H9 (cell line): ENCODE measurements at regions not wholly inside any gene's neighbourhood (a gene's known extent, or its start where the extent isn't known, plus 50 kb on each side); places are given as distances from the start of the nearest gene placed in this dataset.
"Not testable (repeated sequence)": the region's sequence is repeated elsewhere in the genome, so short reads cannot be mapped to it uniquely, and the experiment has no call there.

Experiments used
- DNase-seq: peaks from one replicate; pipeline ENCODE4 v3.0.0-alpha.2; 2017
- H2AFZ ChIP-seq: one replicate; pipeline ENCODE4 v1.6.1; 2013; ENCODE audit warnings: mild to moderate bottlenecking, low read length, control low read depth, moderate library complexity
- H2AK5ac ChIP-seq: 2 replicates; pipeline ENCODE4 v1.6.1; 2013; ENCODE audit warnings: low read length, control low read depth, mixed read lengths; ENCODE audit not compliant: insufficient read length
- H2BK120ac ChIP-seq: one replicate; pipeline ENCODE4 v1.6.1; 2013; ENCODE audit warnings: low read depth, mild to moderate bottlenecking, low read length, control low read depth, inconsistent platforms; ENCODE audit not compliant: poor library complexity, severe bottlenecking
- H2BK12ac ChIP-seq: 2 replicates; pipeline ENCODE4 v1.6.1; 2013; ENCODE audit warnings: low read length, control low read depth, mixed read lengths, low read depth; ENCODE audit not compliant: insufficient read length
- H2BK15ac ChIP-seq: 2 replicates; pipeline ENCODE4 v1.6.1; 2013; ENCODE audit warnings: low read depth, low read length, control low read depth
- H2BK20ac ChIP-seq: one replicate; pipeline ENCODE4 v1.6.1; 2013; ENCODE audit warnings: low read depth, mild to moderate bottlenecking, low read length, control low read depth, inconsistent platforms; ENCODE audit not compliant: poor library complexity, severe bottlenecking
- H2BK5ac ChIP-seq: 2 replicates; pipeline ENCODE4 v1.6.1; 2013; ENCODE audit warnings: low read length, control low read depth, mixed read lengths; ENCODE audit not compliant: insufficient read length
- H3K14ac ChIP-seq: 2 replicates; pipeline ENCODE4 v1.6.1; 2013; ENCODE audit warnings: low read length, control low read depth; ENCODE audit not compliant: insufficient read depth
- H3K18ac ChIP-seq: 2 replicates; pipeline ENCODE4 v1.6.1; 2013; ENCODE audit warnings: low read depth, mild to moderate bottlenecking, mixed read lengths, low read length, control low read depth; ENCODE audit not compliant: insufficient read length
- H3K23ac ChIP-seq: 2 replicates; pipeline ENCODE4 v1.6.1; 2013; ENCODE audit warnings: low read length, control low read depth, mixed read lengths, low read depth; ENCODE audit not compliant: insufficient read length
- H3K23me2 ChIP-seq: 2 replicates; pipeline ENCODE4 v1.6.1; 2013; ENCODE audit warnings: low read depth, mild to moderate bottlenecking, mixed read lengths, low read length, control low read depth; ENCODE audit not compliant: insufficient read length, poor library complexity, severe bottlenecking
- H3K27ac ChIP-seq: 2 replicates; pipeline ENCODE4 v1.5.1; 2013; ENCODE audit warnings: low read length, control low read depth, mixed read lengths, low read depth; ENCODE audit not compliant: insufficient read length
- H3K27me3 ChIP-seq: 2 replicates; pipeline ENCODE4 v1.6.1; 2013; ENCODE audit warnings: low read length, control low read depth, inconsistent platforms; ENCODE audit not compliant: insufficient read depth
- H3K4ac ChIP-seq: 2 replicates; pipeline ENCODE4 v1.6.1; 2013; ENCODE audit warnings: low read depth, mild to moderate bottlenecking, control low read depth, inconsistent platforms, low read length, moderate library complexity
- H3K4me1 ChIP-seq: 2 replicates; pipeline ENCODE4 v1.6.1; 2013; ENCODE audit warnings: low read length, control low read depth, inconsistent platforms; ENCODE audit not compliant: insufficient read depth
- H3K4me2 ChIP-seq: 2 replicates; pipeline ENCODE4 v1.6.1; 2013; ENCODE audit warnings: low read length, control low read depth, mixed read lengths; ENCODE audit not compliant: insufficient read length, insufficient read depth
- H3K56ac ChIP-seq: 2 replicates; pipeline ENCODE4 v1.6.1; 2013; ENCODE audit warnings: low read depth, mild to moderate bottlenecking, mixed read lengths, low read length, control low read depth; ENCODE audit not compliant: insufficient read length
- H3K79me1 ChIP-seq: 2 replicates; pipeline ENCODE4 v1.6.1; 2013; ENCODE audit warnings: low read depth, mild to moderate bottlenecking, moderate library complexity, low read length, control low read depth, inconsistent platforms; ENCODE audit not compliant: insufficient read depth, poor library complexity, severe bottlenecking
- H3K79me2 ChIP-seq: 2 replicates; pipeline ENCODE4 v1.6.1; 2013; ENCODE audit warnings: low read length, control low read depth, inconsistent platforms; ENCODE audit not compliant: insufficient read depth
- H3K9ac ChIP-seq: 2 replicates; pipeline ENCODE4 v1.6.1; 2013; ENCODE audit warnings: low read length, control low read depth, mixed read lengths; ENCODE audit not compliant: insufficient read length; ENCODE audit errors: extremely low read depth
- H3K9me3 ChIP-seq: one replicate; pipeline ENCODE4 v1.6.1; 2013; ENCODE audit warnings: low read depth, low read length, inconsistent platforms; ENCODE audit not compliant: control insufficient read depth
- H3T11ph ChIP-seq: one replicate; pipeline ENCODE4 v1.6.1; 2013; ENCODE audit warnings: mild to moderate bottlenecking, low read length, control low read depth, inconsistent platforms
- H4K20me1 ChIP-seq: one replicate; pipeline ENCODE4 v1.6.1; 2013; ENCODE audit not compliant: control insufficient read depth, insufficient read length, insufficient read depth
- H4K5ac ChIP-seq: 2 replicates; pipeline ENCODE4 v1.6.1; 2013; ENCODE audit warnings: low read depth, mild to moderate bottlenecking, mixed read lengths, low read length, control low read depth; ENCODE audit not compliant: insufficient read length
- H4K8ac ChIP-seq: replicated peaks from 2 replicates; pipeline ENCODE4 v1.6.1; 2013; ENCODE audit warnings: low read length, control low read depth, mixed read lengths, low read depth; ENCODE audit not compliant: insufficient read length
- H4K91ac ChIP-seq: 2 replicates; pipeline ENCODE4 v1.6.1; 2013; ENCODE audit warnings: low read depth, mild to moderate bottlenecking, moderate library complexity, mixed read lengths, low read length, control low read depth; ENCODE audit not compliant: insufficient read length
- H3K27ac Mint-ChIP-seq, 3 experiments: 2 replicates in 2 of 3; 3 replicates in 1 of 3; pipeline ENCODE4 v1.8.0; 2020 to 2021; ENCODE audit warnings: mixed read lengths in 3 of 3, mild to moderate bottlenecking in 1 of 3, moderate library complexity in 1 of 3
- H3K27me3 Mint-ChIP-seq: 2 replicates; pipeline ENCODE4 v1.8.0; 2021; ENCODE audit warnings: low read depth, mild to moderate bottlenecking, moderate library complexity, mixed read lengths
- H3K36me3 Mint-ChIP-seq, 3 experiments: 2 replicates in 2 of 3; 3 replicates in 1 of 3; pipeline ENCODE4 v1.8.0; 2020 to 2021; ENCODE audit warnings: low read depth in 3 of 3, mixed read lengths in 3 of 3; ENCODE audit not compliant: insufficient read depth in 1 of 3
- H3K4me1 Mint-ChIP-seq, 2 experiments: 2 replicates each; pipeline ENCODE4 v1.8.0; 2020; ENCODE audit warnings: mixed read lengths in 2 of 2
- H3K4me3 Mint-ChIP-seq, 2 experiments: 2 replicates in 1 of 2; 3 replicates in 1 of 2; pipeline ENCODE4 v1.8.0; 2020 to 2021; ENCODE audit warnings: mild to moderate bottlenecking in 2 of 2, mixed read lengths in 2 of 2, moderate library complexity in 1 of 2
- H3K9me3 Mint-ChIP-seq, 2 experiments: 2 replicates in 1 of 2; 3 replicates in 1 of 2; pipeline ENCODE4 v1.8.0; 2020; ENCODE audit warnings: mild to moderate bottlenecking in 2 of 2, mixed read lengths in 2 of 2, moderate library complexity in 1 of 2
- CTCF ChIP-seq: fragments of 200-600 bp; sonication (generic); conservative IDR thresholded peaks from 3 replicates; pipeline ENCODE4 v1.8.0; 2021; ENCODE audit warnings: antibody characterized with exemption, mild to moderate bottlenecking
- WGBS: extraction: QIAGEN DNeasy Blood & Tissue Kit; methylation state at CpG from one replicate; pipeline ENCODE4 v1.1.7; 2013; ENCODE audit warnings: missing lambda C conversion rate, low lambda C conversion rate, mixed read lengths; ENCODE audit not compliant: insufficient read length; ENCODE audit errors: extremely low coverage; 5-methylcytosine and 5-hydroxymethylcytosine counted together

GRCh38 chr12:111117017-111117416 lies 196.6 kb upstream of the MYL2 start:
- H4K91ac ChIP-seq = no peak overlapping the region
- no peak overlapping the region for H3K23ac ChIP-seq
- H3K4ac ChIP-seq = no peak overlapping the region
- WGBS = no CpG with 5 or more reads among the region's 1 CpG
- H4K8ac ChIP-seq = no peak overlapping the region
- no peak overlapping the region for H3K56ac ChIP-seq
- H3K4me1 Mint-ChIP-seq = peaks cover 24 to 33% of the 10 kb centered on the region in 2 experiments
- no peak overlapping the region for H3K4me2 ChIP-seq
- H2BK5ac ChIP-seq = no peak overlapping the region
- no peak for TF ChIP-seq CTCF
- no peaks in the 10 kb centered on the region for H3K27me3 Mint-ChIP-seq
- no peaks in the 10 kb centered on the region for H3K9me3 ChIP-seq
- H3K27ac ChIP-seq = no peak overlapping the region
- H2BK20ac ChIP-seq = no peak overlapping the region
- no peaks in the 10 kb centered on the region for H3K79me2 ChIP-seq
- H3K36me3 Mint-ChIP-seq = peaks cover 0 to 16% (median 3%) of the 10 kb centered on the region in 3 experiments; a peak in 2 of 7 replicates
- H3K23me2 ChIP-seq = no peaks in the 10 kb centered on the region
- no peak overlapping the region for H3K27ac Mint-ChIP-seq
- H2AK5ac ChIP-seq = no peak overlapping the region
- H3K9me3 Mint-ChIP-seq = no peaks in the 10 kb centered on the region; a peak in 1 of 5 replicates
- no peak overlapping the region for H2BK12ac ChIP-seq
- H4K20me1 ChIP-seq = no peaks in the 10 kb centered on the region
- no peak overlapping the region for H2BK15ac ChIP-seq
- no peak overlapping the region for H4K5ac ChIP-seq
- H3K4me3 Mint-ChIP-seq = no peak overlapping the region
- no peak for DNase-seq
- no peak overlapping the region for H3K14ac ChIP-seq
- H3T11ph ChIP-seq = no peak overlapping the region
- H3K4me1 ChIP-seq = no peaks in the 10 kb centered on the region
- no peaks in the 10 kb centered on the region for H3K79me1 ChIP-seq
- H3K18ac ChIP-seq = no peak overlapping the region
- no peaks in the 10 kb centered on the region for H3K27me3 ChIP-seq
- H2AFZ ChIP-seq = no peak overlapping the region
- no peak overlapping the region for H3K9ac ChIP-seq
- no peak overlapping the region for H2BK120ac ChIP-seq

- Mint-ChIP-seq H3K36me3 (peaks cover 0 to 17% (median 3%) of the 10 kb centered on the region in 3 experiments; a peak in 2 of 7 replicates), H3K4me1 (peaks cover 10 to 19% of the 10 kb centered on the region in 2 experiments)
- H3K9me3 Mint-ChIP-seq, H3K79me1 ChIP-seq, H4K8ac ChIP-seq, H2BK15ac ChIP-seq, H3K27ac ChIP-seq, H2BK20ac ChIP-seq, H4K91ac ChIP-seq, H3K18ac ChIP-seq, H3K4me2 ChIP-seq, H3K4me1 ChIP-seq, H4K5ac ChIP-seq, H3T11ph ChIP-seq, H3K4ac ChIP-seq, H3K4me3 Mint-ChIP-seq, H3K9me3 ChIP-seq, H2BK5ac ChIP-seq, H2BK120ac ChIP-seq, H2BK12ac ChIP-seq, H3K23me2 ChIP-seq, H3K14ac ChIP-seq, H3K56ac ChIP-seq, H3K9ac ChIP-seq, H2AK5ac ChIP-seq, DNase-seq, H4K20me1 ChIP-seq, H3K27me3 Mint-ChIP-seq, H3K23ac ChIP-seq, H3K27me3 ChIP-seq, H3K79me2 ChIP-seq, H3K27ac Mint-ChIP-seq, H2AFZ ChIP-seq: not testable (repeated sequence)
- WGBS = no CpG with 5 or more reads among the region's 3 CpGs
These were observed 192.9 kb upstream of the MYL2 start for GRCh38 chr12:111113313-111113712.
